Endothelial cell of umbilical vein (primary cell): ENCODE measurements at regions not wholly inside any gene's neighbourhood (a gene's known extent, or its start where the extent isn't known, plus 50 kb on each side); places are given as distances from the start of the nearest gene placed in this dataset.

Experiments
- BruUV-seq: library from RNA; stranded (reverse); fragments of 400-500 nt; replicated peaks from 2 replicates; lab custom pipeline; 2021; lab: Mats Ljungman, UMichigan
- CTCF ChIA-PET: fragments of 300-600, 350-600 bp; sonication (Branson Sonifier 250); formaldehyde crosslinking; loops from one replicate; lab custom pipeline; 2021; ENCODE audit warnings: antibody characterized with exemption, inconsistent platforms; lab: Charles Lee
- POLR2A ChIA-PET: fragments of 300-600, 350-600 bp; sonication (Branson Sonifier 250); formaldehyde crosslinking; loops from one replicate; lab custom pipeline; 2021; ENCODE audit warnings: antibody characterized with exemption, inconsistent platforms; lab: Charles Lee
- DNase-seq: peaks from one replicate; pipeline ENCODE4 v3.0.0-alpha.2; 2011; ENCODE audit warnings: low read depth, low spot score
- FAIRE-seq: peaks from 2 replicates; lab custom pipeline; 2011; peaks lifted over from hg19 to GRCh38; lab: Jason Lieb, UNC
- H2AFZ ChIP-seq: 2 replicates; pipeline ENCODE4 v1.6.0; 2012; ENCODE audit warnings: low read depth, low read length, control low read depth, inconsistent platforms
- H3K27ac ChIP-seq: 2 replicates; pipeline ENCODE4 v1.5.1; 2011; ENCODE audit warnings: low read depth, mild to moderate bottlenecking, control low read depth, low read length, moderate library complexity; ENCODE audit not compliant: insufficient read depth
- H3K27me3 ChIP-seq, 2 experiments: 2 replicates each; pipeline versions ENCODE4 v1.6.0 to v1.6.1; 2011; ENCODE audit warnings: low read length in 2 of 2, mixed read lengths in 1 of 2; ENCODE audit not compliant: control insufficient read depth in 2 of 2, insufficient read depth in 2 of 2
- H3K36me3 ChIP-seq, 2 experiments: 2 replicates in 1 of 2; 3 replicates in 1 of 2; pipeline ENCODE4 v1.5.1; 2011; ENCODE audit warnings: low read length in 2 of 2, mild to moderate bottlenecking in 1 of 2, moderate library complexity in 1 of 2; ENCODE audit not compliant: control insufficient read depth in 2 of 2, insufficient read depth in 2 of 2; ENCODE audit errors: extremely low read depth in 1 of 2
- H3K4me1 ChIP-seq: 3 replicates; pipeline ENCODE4 v1.5.1; 2011; ENCODE audit warnings: mild to moderate bottlenecking, low read length; ENCODE audit not compliant: control insufficient read depth, insufficient read depth; ENCODE audit errors: extremely low read depth
- H3K4me2 ChIP-seq: 2 replicates; pipeline ENCODE4 v1.6.1; 2011; ENCODE audit warnings: low read length, control low read depth, mixed read lengths; ENCODE audit not compliant: insufficient read depth
- H3K4me3 ChIP-seq, 3 experiments: fragments of 200-600 bp in 1 of 3; sonication (generic), shearing (Covaris generic) in 1 of 3; replicated peaks in 1 of 3; 2 replicates each; pipeline ENCODE4 v1.5.1; 2011 to 2016; ENCODE audit warnings: control low read depth in 3 of 3, low read length in 3 of 3, mild to moderate bottlenecking in 2 of 3, inconsistent platforms in 1 of 3, low read depth in 1 of 3, moderate library complexity in 1 of 3; ENCODE audit not compliant: insufficient read depth in 1 of 3
- H3K79me2 ChIP-seq: 2 replicates; pipeline ENCODE4 v1.6.0; 2012; ENCODE audit warnings: low read length, inconsistent platforms; ENCODE audit not compliant: control insufficient read depth, insufficient read depth
- H3K9ac ChIP-seq: replicated peaks from 2 replicates; pipeline ENCODE3; 2011; ENCODE audit warnings: low read length, control low read depth; ENCODE audit not compliant: insufficient read depth; ENCODE audit errors: extremely low read depth
- H3K9me1 ChIP-seq: replicated peaks from 3 replicates; pipeline ENCODE4 v1.6.0; 2011; ENCODE audit warnings: mild to moderate bottlenecking, low read length; ENCODE audit not compliant: control insufficient read depth, insufficient read depth; ENCODE audit errors: extremely low read depth
- H3K9me3 ChIP-seq: replicated peaks from 2 replicates; pipeline ENCODE4 v1.5.1; 2012; ENCODE audit warnings: low read length, inconsistent platforms; ENCODE audit not compliant: control insufficient read depth, insufficient read depth
- H4K20me1 ChIP-seq: replicated peaks from 2 replicates; pipeline ENCODE3; 2011; ENCODE audit warnings: mild to moderate bottlenecking, low read length; ENCODE audit not compliant: control insufficient read depth, insufficient read depth; ENCODE audit errors: extremely low read depth
- CTCF ChIP-seq, 2 donors: IDR thresholded peaks; 1 replicate in 1 of 2; 2 replicates in 1 of 2; pipeline ENCODE4 v1.5.1; 2011; ENCODE audit warnings: low read length in 2 of 2, mild to moderate bottlenecking in 2 of 2, moderate library complexity in 2 of 2, control low read depth in 1 of 2, inconsistent platforms in 1 of 2, low read depth in 1 of 2; ENCODE audit not compliant: insufficient read depth in 1 of 2; ENCODE audit errors: extremely low read depth in 1 of 2
- EZH2 ChIP-seq: IDR thresholded peaks from 2 replicates; pipeline ENCODE4 v1.6.1; 2012; ENCODE audit warnings: borderline replicate concordance, low read depth, mild to moderate bottlenecking, moderate library complexity, low read length, inconsistent platforms; ENCODE audit not compliant: severe bottlenecking
- FOS ChIP-seq: IDR thresholded peaks from 2 replicates; pipeline ENCODE4 v1.6.1; 2011; ENCODE audit warnings: mild to moderate bottlenecking, low read length, moderate library complexity, borderline replicate concordance; ENCODE audit not compliant: insufficient read depth
- GATA2 ChIP-seq: IDR thresholded peaks from 2 replicates; pipeline ENCODE4 v1.7.0; 2011; ENCODE audit warnings: low read depth, mild to moderate bottlenecking, moderate library complexity, mixed read lengths, low read length; ENCODE audit not compliant: insufficient read length, insufficient read depth
- JUN ChIP-seq: IDR thresholded peaks from 2 replicates; pipeline ENCODE4 v1.6.1; 2011; ENCODE audit warnings: borderline replicate concordance, low read depth; ENCODE audit not compliant: insufficient read length, insufficient read depth
- MAX ChIP-seq: IDR thresholded peaks from 2 replicates; pipeline ENCODE4 v1.6.1; 2011; ENCODE audit not compliant: insufficient read depth, insufficient read length
- MYC ChIP-seq: IDR thresholded peaks from one replicate; pipeline ENCODE4 v1.6.1; 2011; ENCODE audit warnings: mild to moderate bottlenecking, low read depth, low read length
- POLR2A ChIP-seq: IDR thresholded peaks from 2 replicates; pipeline ENCODE4 v1.6.1; 2012; ENCODE audit warnings: low read depth, mild to moderate bottlenecking, control low read depth, low read length
- POLR2AphosphoS5 ChIP-seq: IDR thresholded peaks from 2 replicates; pipeline ENCODE4 v1.6.1; 2012; ENCODE audit warnings: low read depth, mild to moderate bottlenecking, control low read depth, low read length, moderate library complexity; ENCODE audit not compliant: insufficient read depth
- dilution Hi-C: fragments of 300-500 bp; cut with MboI; formaldehyde crosslinking; loops from one replicate; pipeline ENCODE4 v1.15.0; 2019; ENCODE audit warnings: low sequenced_read_pairs; ENCODE audit not compliant: extremely low pct_ligation_motif_present
- intact Hi-C: fragments of 100-400 bp; cut with micrococcal nuclease; formaldehyde crosslinking; loops from one replicate; pipeline ENCODE4 v1.10.0; 2022

GRCh38 chr1:5494518-5494917, 497.7 kb downstream of the NPHP4 start:
- BruUV-seq: no TSS peak

More at GRCh38 chr1:5494518-5494917, 497.7 kb downstream of the NPHP4 start:
- dilution Hi-C loops (no loop called here), intact Hi-C loops (no loop called here)
- no peak overlapping the region for H3K9ac ChIP-seq
- ChIA-PET CTCF (no interaction called here), POLR2A (no interaction called here)
- no peaks in the 10 kb centered on the region for H3K27me3 ChIP-seq
- H3K4me2 ChIP-seq: no peak overlapping the region
- H3K27ac ChIP-seq: no peak overlapping the region
- TF ChIP-seq MYC (no peak), GATA2 (no peak), CTCF (IDR thresholded peaks at IDR 0.05; ENCODE audit: extremely low read depth in 1 of 2, insufficient read depth in 1 of 2, low read depth in 1 of 2, low read length in 2 of 2) (no peak), EZH2 (no peak), POLR2A (no peak), MAX (no peak), FOS (no peak), JUN (no peak), POLR2AphosphoS5 (no peak)
- no peak overlapping the region for H2AFZ ChIP-seq
- no peak overlapping the region for H3K4me3 ChIP-seq
- H3K79me2 ChIP-seq: no peaks in the 10 kb centered on the region
- H3K9me1 ChIP-seq: no peaks in the 10 kb centered on the region
- no peaks in the 10 kb centered on the region for H3K4me1 ChIP-seq
- H4K20me1 ChIP-seq: no peaks in the 10 kb centered on the region
- H3K36me3 ChIP-seq: no peaks in the 10 kb centered on the region
- no peaks in the 10 kb centered on the region for H3K9me3 ChIP-seq
- DNase-seq: no peak
- no peak for FAIRE-seq
